Activated T-cell treated with anti-CD3 and anti-CD28 coated beads for 48 hours (primary cell): ENCODE measurements at regions not wholly inside any gene's neighbourhood (a gene's known extent, or its start where the extent isn't known, plus 50 kb on each side); places are given as distances from the start of the nearest gene placed in this dataset.

Source experiments
- DNase-seq: peaks from one replicate; pipeline ENCODE4 v3.0.0-alpha.2; 2020; ENCODE audit warnings: low read depth

DNA sequence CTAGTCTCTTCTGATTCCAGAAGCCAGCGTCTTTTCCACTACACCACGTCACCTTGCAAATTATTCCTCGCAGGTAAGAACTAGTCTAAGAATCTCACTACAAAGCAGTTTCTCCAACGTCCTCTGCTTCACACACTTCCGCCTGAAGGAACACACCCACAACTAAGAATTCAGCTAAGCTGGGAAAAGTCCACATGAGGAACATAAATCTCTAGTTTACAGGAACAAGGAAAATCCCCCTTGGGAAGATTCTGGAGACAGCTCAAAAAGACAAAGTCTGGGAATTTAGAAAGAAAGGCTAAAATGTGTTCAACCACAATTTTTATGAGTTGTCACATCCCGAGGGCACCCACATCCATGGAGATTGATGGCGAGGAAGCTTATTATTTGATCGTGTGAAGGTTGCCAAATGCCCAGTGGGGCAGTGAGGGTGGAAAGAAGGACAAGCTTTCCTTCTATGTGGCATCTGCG is 780.2 kb upstream of the TBX3 start:
- DNase-seq: no peak

DNA sequence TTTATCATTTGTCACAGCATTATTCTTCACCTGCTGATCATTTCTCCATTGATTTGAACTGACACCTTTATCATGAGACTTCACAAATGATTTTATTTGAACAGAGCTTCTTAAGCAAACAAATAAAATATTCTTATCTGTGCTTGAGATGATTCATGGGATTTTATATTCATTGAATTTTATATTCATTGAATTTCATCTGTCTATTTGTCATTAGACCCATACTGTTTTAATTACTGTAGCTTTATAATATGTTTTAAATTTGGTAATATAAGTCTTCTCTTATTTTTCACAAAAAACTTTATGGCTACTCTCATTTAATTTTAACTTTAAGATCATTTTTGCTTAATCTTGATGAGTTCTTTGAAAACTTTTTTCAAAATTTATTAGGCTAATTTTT is 777.4 kb upstream of the TBX3 start:
- DNase-seq: no peak

DNA sequence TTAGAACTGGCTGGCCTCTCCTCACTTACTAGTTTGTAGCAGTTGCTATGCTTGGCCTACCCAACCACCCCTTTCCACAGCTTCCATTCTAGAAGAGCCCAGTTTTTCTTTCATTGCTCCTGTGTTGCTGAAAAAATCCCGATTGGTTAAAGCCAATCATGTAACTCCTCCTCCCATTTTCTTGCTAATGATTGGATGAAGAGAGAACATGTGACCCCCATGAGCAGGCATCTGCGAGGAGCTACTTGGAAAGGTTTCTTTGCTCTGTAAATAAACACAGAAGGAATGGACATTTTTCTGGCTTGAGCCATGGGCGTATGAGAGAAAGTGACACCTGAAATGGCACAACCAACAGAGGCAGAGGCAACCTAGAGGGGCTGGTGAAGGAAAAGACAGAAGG is 773.8 kb upstream of the TBX3 start:
- no peak for DNase-seq

DNA sequence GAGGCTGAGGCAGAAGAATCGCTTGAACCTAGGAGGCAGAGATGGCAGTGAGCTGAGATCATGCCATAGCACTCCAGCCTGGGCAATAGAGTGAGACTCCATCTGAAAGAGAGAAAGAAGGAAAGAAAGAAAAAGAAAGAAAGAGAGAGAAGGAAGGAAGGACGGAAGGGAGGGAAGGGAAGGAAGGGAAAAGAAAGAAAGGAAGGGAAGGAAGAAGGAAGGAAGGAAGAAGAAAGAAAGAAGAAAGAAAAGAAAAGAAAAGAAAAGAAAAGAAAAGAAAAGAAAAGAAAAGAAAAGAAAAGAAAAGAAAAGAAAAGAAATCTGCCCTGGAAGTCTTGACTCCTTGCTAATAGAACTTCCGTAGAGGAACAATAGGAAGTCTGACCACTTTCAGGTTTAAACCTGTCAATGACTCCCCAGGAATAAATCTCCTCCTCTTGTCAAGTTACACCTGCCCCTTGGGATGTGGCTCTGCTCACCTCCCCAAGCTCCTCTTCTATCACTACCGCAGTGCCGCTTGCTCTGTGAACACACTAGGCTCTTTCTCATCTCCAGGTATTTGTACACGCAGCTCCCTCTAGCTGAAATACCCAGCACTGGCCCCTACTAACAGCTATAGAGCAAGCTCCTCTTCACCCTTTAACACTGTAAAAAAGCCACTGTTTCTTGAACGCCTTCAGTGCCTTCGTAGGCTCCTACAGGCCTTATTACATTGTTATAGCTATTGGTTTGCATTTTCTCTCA is 773.1 kb upstream of the TBX3 start:
- DNase-seq: no peak

DNA sequence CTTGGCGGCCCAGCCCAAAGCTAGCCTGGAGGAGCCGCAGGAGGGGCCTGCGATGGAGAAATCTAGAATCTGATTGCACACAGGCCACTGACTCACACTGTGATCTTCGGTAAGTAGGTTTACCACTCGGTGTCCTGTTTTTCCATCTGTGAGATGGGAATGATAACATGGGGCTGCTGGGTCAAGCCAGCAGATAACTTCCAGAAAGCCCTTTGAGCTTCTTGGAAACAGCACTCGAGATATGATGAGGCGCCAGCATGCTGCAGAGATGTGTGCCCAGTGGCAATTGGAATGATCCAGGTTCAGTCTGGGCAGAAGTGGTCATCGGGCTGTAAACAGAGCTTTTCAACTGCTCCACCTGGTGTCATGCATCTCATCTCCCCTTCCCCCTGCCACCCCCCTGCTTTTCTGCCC is 771.3 kb upstream of the TBX3 start:
- DNase-seq: no peak

DNA sequence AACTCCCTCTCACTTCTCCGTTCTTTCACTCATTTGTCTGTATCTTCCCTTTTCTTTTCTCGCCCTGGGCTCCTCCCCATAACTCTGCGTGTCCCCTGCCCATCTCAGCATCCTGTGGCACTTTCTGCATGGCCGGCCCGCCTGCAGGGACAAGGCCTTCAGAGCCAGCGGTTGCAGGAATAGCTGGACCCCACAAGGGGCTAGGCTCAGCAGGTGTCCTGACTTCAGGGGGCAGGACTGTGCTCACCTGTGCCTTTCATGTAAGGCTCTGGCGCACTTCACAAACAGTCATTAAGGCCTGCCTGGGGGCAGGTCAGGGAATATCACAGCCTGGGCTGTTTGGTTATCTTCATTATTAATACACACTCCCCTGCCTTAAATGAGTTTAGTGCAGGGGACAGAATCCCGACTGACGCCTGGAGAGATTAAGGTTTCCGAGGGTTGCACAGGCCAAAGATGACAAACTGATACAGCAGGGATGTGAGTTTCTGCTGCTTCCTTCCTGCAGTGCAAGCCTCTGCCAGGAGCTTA is 768.8 kb upstream of the TBX3 start:
- DNase-seq: no peak

DNA sequence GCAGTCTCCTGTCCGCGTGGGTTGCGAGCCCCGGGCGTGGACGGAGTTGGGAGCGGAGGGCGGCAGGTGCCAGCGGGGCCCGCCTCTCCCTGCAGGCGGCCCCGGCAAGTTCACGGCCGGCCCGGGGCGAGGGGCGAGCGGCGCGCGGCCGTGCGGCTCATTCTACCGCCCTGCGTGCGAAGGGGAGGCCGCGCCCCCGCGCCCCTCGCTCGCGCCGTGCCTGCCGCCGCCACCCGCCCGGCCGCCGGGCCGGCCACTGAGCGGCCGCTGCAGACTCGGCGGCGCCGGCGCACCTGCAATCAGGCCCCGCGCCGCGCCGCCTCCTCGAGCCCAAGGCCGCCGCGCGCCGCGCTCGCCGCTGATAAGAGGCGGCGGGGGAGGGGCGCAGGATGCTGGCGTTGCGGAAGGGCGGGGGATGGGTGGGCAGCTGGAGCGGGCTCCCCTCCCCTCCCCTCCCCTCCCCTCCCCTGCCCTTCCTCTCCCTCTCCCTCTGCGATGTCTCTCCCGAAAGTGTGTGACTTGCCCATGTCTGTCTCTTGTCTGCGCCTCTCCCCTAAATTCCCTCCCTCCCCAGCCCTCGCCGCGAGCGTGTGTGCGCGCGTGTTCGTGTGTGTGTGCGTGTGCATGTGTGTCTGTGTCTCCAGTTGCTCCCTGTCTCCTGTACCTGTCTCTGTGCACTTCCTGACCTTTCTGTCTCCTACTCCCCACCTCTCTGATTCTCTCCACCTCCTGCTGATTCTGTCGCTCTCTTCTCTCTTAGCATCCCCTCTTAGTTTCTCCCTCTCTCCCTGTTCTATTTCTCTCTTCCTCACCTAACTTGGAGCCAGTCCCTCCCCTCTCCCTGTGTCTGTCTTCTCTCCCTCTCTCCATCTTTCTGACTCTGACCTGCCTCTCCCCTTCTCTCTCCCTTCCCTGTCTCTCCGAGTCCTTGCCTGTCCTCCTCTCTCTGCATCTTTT is 768.1 kb upstream of the TBX3 start:
- DNase-seq: peak; percentile 1

DNA sequence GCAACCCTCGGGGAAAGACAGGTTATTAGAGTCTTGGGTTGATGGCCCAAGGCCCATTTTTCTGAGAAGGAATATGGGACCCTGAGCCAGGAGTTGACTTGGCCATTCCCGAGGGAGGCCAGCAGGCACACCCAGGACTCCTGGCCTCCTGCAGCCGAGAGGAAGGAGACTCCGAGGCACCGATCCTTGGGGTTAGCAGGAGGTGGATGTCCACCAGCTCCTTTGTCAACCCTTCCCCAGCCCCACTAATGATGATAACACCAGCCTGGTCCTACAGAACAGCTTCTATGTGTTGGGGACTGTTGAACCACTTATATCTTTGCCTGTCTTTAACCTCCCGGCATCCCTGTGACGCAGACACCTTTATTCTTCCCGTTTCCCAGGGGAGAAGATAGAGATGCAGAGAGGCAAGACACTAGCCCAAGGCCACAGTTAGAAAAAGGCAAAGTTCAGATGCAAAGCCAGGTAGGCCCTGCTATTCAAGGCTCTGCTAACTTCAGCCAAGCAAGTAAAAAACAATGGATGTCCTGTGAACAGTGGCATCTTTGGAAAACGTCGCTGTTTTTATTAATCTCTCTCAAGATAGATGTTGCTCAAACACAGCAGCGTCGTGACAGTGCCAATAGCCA is 767.3 kb upstream of the TBX3 start:
- no peak for DNase-seq

DNA sequence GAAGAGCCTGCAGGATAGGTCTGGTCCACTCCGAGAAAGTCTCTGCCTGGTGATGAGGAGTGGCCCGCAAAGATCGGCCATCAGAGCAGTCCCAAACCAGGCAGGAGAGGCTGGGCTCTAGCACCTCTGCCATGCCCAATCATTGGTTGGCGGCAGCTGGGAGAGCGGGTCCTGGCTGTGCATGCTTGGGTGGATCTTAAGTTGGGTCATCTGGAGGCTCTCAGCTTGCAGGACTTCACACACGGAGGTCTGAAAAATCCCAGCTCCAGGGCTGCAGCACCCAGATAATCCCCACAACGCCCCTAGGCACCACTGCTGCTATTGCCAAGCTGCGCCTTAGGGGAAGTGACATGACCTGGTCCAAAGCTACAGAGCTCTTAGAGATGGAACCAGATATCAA is 766.7 kb upstream of the TBX3 start:
- DNase-seq: no peak

DNA sequence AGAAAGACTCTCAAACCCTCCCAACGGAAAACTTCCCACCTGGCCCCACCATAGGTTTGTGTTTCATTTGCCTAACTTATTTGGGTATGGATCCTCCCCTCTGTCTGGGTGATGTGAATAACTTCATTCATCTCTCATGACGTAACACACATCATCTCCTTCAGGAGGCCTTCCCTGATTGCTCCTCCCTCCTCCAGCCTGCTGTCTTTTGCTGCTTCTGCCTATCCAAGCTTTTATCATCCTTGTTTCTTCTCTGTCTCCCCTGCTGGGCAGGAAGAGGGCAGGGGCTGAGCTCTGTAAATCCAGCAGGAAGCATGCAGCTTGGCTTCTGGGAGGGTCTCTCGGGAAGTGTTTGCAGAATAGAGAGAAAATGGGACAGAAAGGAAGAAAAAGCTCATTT is 766.0 kb upstream of the TBX3 start:
- DNase-seq: no peak

DNA sequence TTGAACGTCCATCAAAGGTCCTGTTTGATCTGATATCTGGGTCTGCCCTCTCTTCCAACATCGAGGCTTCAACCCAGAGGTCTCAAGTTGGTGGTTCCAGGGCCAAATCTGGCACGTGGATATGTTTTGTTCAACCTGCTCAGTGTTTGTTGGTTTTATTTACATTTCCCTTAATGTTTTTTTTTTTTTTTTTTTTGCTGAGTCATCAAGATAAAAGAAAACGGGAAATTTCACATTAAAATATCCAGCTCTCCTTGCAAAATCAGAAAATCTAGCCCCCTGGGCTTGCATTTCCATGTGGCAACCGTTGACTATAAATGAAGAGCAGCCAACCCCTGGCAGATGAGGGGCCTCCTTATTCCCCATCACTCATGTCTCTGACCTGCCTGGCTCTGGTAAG is 765.6 kb upstream of the TBX3 start:
- no peak for DNase-seq

DNA sequence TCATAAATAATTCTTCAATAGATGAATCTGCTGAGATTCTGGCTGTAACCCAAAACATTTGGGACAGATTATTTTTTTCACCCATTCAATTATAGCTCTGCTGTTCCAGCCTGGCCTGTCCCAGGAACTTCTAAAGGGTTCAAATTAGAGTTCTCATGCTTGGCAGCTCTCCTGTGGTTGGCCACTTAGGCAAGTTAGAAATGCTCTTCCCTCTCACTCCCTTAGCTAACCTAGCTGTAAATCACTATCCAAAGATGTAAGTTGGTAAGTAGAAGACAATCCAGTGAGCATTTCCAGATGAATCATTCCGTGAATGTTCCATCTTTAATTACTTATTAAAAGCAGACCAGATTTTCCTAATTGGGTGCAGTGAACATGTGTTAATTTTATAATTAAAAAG is 760.4 kb upstream of the TBX3 start:
- DNase-seq: no peak

DNA sequence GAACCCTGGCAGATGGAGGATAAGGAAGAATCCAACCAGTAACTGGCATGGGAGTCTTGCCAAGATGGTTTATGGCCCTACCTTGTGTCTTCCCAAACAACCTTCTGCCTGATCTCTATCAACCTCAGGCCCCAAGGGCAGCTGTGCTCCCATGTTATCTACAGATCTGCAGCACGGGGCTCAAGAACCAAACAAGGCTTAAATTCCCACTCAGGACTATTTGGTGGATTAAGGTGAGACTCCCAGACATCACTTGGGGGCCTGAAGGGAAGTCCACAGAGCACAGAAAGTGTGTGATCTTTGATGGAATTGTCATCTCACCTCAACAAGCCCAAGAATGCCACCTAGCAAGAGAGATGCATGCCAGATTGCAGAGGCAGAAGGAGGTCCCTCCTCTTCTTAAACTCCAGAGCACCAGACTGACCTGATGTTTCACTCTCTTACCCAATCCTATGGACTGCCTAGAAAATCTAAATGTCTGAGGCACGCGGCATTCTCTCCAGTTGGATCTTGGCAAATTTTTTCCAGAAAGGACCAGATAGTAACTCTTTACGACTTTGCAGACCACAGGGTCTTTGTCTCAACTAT is 759.5 kb upstream of the TBX3 start:
- DNase-seq: no peak

DNA sequence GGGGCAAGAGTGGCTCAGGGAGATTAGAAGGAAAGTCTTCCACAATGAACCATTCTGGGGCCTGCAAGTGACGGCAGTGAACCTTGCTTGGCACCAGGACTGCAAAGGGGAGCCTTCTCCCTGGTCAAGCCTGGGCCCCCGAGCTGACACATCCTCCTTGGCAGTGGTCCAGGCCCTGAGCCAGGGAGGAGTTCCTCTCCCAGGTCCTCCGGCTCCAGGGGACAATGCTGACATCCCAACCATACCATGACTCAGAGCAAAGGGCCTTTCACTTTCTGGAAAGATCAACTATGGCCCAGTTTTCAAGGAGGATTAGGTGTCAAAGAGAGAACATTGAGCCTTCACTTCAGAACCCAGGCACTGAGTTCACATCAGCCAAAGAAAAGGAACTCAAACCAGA is 756.5 kb upstream of the TBX3 start:
- DNase-seq: no peak

DNA sequence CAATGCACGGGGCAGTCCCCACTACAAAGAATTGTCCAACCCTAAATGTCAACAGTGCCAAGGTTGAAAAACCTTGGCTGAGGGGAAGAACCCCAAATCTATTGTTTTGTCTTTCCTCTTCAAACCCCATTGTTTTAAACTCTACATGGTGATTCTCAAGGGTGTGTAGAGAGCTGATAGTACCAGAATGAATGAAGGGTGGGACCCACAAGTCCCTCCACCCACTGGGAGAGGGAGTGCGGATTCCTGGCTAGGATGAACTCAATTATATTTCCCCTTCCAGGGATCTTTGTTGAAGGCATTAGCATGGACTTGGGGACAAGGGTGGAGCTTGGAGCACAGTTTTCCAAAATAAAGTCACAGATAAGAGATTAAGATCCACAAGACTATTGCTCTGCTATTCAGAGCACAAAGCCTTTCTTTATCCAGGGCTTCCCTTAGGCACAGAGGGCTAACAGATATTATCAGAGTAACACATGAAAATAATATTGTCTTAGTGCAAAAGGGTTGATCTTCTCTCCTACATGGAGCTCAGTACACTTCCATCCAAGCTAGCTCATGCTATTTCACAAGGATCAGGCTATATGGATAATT is 755.1 kb upstream of the TBX3 start:
- DNase-seq: no peak

DNA sequence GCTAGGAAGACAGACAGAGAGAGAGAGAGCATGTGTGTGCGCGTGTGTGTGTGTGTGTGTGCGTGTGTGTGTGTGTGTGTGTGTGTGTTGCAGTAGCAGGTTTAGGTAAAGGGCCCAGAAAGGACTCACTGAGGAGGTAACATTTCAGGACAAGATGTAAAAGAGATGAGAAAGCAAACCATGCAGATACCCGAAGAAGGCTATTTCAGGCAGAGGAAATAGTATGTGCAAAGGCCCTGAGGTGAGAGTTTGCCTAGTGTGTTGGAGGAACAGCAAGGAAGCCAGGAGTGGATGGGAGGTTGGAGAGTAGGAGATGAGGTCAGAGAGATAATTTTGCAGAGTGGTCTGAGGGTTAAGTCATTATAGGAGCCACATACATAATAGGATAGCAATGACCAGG is 754.3 kb upstream of the TBX3 start:
- no peak for DNase-seq

DNA sequence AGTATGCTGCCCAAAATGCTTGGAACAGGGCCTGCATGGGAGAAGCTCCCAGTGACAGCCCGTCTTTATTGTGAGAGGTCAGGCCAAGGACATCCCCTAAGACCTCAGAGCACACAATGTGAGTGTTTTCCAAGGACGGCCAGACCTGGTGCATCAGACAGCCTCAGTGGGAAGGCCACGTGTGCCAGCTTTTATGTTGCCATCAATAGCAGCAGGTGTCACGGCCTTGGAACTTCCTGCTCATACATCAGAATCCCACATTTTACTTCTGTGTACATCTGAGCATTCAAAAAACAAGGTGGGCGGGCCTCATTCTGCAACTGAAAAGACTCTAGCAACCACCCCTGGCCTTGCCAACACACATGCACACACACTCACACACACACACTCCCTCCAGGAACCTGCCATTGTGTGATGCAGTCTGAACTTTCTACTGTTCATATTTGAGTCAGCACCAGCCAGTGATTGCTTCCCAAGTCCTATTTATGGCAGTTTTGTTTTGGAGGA is 753.1 kb upstream of the TBX3 start:
- no peak for DNase-seq

DNA sequence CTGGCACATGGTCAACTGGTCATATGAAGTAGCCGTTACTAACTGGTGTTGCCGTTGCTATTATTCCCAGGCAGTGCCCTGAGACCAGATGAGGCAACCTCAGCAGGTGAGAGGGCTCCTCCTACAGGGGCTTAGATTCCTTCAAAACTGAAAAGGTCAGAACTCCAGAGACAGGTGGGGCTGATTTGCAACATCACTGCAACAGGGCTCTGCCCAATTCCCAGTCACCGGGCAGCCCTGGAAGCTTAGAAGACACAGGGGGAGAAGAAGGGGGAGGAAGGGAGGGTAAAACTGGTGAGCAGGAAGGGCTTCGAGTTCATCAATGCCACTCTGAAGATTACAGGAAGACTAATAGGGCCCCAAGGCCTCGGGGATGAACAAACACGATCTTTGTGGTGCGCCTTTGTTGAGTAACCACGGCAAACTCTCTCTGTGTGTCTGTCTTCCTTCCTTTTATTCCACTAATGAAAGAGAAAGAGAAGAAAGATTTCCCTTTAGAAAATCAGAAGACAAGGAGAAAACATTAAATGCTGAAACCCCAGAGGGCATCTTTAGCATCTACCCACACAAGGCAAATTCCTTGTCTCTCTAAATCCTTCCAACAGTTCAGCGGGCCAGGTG is 749.1 kb upstream of the TBX3 start:
- DNase-seq: no peak

DNA sequence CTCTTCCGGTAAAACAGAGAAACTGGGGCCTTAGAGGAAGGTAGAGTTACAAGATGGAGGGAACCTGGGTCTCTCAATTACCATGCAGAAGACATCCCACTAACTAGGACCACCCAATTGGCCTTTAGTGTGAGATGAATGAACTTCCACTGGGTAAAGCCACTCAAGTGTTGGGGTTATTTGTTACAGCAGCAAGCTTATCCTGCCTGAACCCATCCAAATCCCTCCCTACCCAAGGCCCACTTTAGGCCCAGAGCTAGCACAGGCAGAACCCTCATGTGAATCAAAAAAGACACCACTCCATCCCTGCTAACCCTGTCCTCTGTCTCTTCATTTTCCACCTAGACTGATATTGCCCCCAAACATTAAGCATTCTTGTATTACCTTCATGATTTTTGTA is 746.7 kb upstream of the TBX3 start:
- no peak for DNase-seq

DNA sequence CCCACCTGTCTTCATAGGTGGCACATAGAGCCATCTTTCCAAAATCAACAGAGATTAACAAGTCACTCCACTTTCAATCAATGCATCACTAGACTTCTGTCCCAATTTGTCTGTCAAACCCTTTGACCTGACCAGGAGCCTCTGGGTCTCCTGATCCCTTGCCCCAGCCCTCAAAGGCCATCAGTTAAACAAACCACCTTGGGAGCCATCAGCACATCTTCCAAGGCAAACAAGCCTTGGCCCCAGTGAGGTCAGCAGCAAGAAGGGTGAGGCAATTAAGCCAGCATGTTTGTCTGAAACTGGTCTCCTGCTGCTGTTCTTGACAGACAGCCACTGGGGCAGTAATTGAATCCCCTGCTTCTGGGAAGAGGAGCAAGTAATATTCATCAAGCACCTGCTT is 742.8 kb upstream of the TBX3 start:
- DNase-seq: no peak

DNA sequence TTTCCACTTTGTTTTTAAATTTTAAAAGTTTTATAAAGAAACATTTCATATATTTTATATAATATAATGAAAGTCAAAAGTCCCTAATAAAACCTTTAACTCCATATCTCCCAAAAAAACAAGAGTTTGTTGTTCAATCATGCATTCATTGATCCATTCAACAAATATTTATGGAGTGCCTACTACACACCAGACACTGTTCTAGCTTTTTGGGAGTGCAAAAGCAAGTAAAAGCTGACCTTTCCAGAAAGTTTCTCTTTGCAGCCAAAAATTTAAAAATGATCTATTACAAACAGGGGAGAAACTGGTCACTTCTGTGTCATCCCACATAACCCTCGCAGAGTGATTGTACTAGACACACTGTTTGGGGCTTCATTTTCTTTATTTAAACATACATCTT is 740.0 kb upstream of the TBX3 start:
- DNase-seq: no peak
